ENCODE measurements at regions not wholly inside any gene's neighbourhood (a gene's known extent, or its start where the extent isn't known, plus 50 kb on each side); places are given as distances from the start of the nearest gene placed in this dataset.

- TF ChIP-seq CTCF (IDR thresholded peaks at IDR 0.05; ENCODE audit: low read depth, low read length, missing input control) (no peak), YY1 (IDR thresholded peaks at IDR 0.05) (no peak), JUND (IDR thresholded peaks at IDR 0.05) (no peak), SP1 (IDR thresholded peaks at IDR 0.05) (no peak)
These were observed 72.2 kb upstream of the RALGPS2 start for GRCh38 chr1:178652506-178653490.
